ENCODE measurements at regions not wholly inside any gene's neighbourhood (a gene's known extent, or its start where the extent isn't known, plus 50 kb on each side); places are given as distances from the start of the nearest gene placed in this dataset.
"Not testable (repeated sequence)": the region's sequence is repeated elsewhere in the genome, so short reads cannot be mapped to it uniquely, and the experiment has no call there.

- not testable (repeated sequence) for DNase-seq (ENCODE audit: low read depth, low spot score)
These were observed 174.4 kb downstream of the TRIM43 start for GRCh38 chr2:95765925-95766910.

GRCh38 chr2:95767531-95767930 is 175.7 kb downstream of the TRIM43 start:
- DNase-seq (ENCODE audit: low read depth, low spot score): not testable (repeated sequence)

GRCh38 chr2:95767950-95768349 is 176.1 kb downstream of the TRIM43 start:
- DNase-seq (ENCODE audit: low read depth, low spot score): not testable (repeated sequence)

GRCh38 chr2:95769256-95769655 is 177.5 kb downstream of the TRIM43 start:
- not testable (repeated sequence) for DNase-seq (ENCODE audit: low read depth, low spot score)

GRCh38 chr2:95770726-95771125 is 178.9 kb downstream of the TRIM43 start:
- DNase-seq (ENCODE audit: low read depth, low spot score): not testable (repeated sequence)

- DNase-seq (ENCODE audit: low read depth, low spot score): not testable (repeated sequence)
These were observed 182.8 kb downstream of the TRIM43 start for GRCh38 chr2:95774322-95775192.

GRCh38 chr2:95775193-95775531 is 183.4 kb downstream of the TRIM43 start:
- not testable (repeated sequence) for DNase-seq (ENCODE audit: low read depth, low spot score)
